ENCODE measurements at regions not wholly inside any gene's neighbourhood (a gene's known extent, or its start where the extent isn't known, plus 50 kb on each side); places are given as distances from the start of the nearest gene placed in this dataset.
"Not testable (repeated sequence)": the region's sequence is repeated elsewhere in the genome, so short reads cannot be mapped to it uniquely, and the experiment has no call there.

- DNase-seq (ENCODE audit: insufficient read length, low spot score) (peak; percentile 22), FAIRE-seq (peak; percentile 83)
- no peak for TF ChIP-seq POLR2A (IDR thresholded peaks at IDR 0.05; ENCODE audit: low read depth, low read length)
These were observed 170.3 kb downstream of the MOBP start for GRCh38 chr3:39637807-39638206.

- FAIRE-seq = no peak
These were observed 170.8 kb downstream of the MOBP start for GRCh38 chr3:39638301-39638700.

GRCh38 chr3:39639344-39640236 is 169.8 kb upstream of the MYRIP start:
- TF ChIP-seq POLR2A (IDR thresholded peaks at IDR 0.05; ENCODE audit: low read depth, low read length) = no peak
- FAIRE-seq (peak; percentile 96), DNase-seq (ENCODE audit: insufficient read length, low spot score) (peak; percentile 73)

More at GRCh38 chr3:39638301-39638700, 170.8 kb downstream of the MOBP start:
- no peak for DNase-seq (ENCODE audit: insufficient read length, low spot score)
- no peak for TF ChIP-seq POLR2A (IDR thresholded peaks at IDR 0.05; ENCODE audit: low read depth, low read length)

- TF ChIP-seq POLR2A (IDR thresholded peaks at IDR 0.05; ENCODE audit: low read depth, low read length) = no peak
- DNase-seq (ENCODE audit: insufficient read length, low spot score) (no peak), FAIRE-seq (no peak)
These were observed 168.1 kb upstream of the MYRIP start for GRCh38 chr3:39641274-39641673.

- DNase-seq (ENCODE audit: insufficient read length, low spot score) (no peak), FAIRE-seq (no peak)
- no peak for TF ChIP-seq POLR2A (IDR thresholded peaks at IDR 0.05; ENCODE audit: low read depth, low read length)
These were observed 165.2 kb upstream of the MYRIP start for GRCh38 chr3:39644176-39644575.

- not testable (repeated sequence) for FAIRE-seq; DNase-seq (ENCODE audit: insufficient read length, low spot score)
These were observed 158.2 kb upstream of the MYRIP start for GRCh38 chr3:39651256-39651655.

GRCh38 chr3:39651993-39652739 is 157.2 kb upstream of the MYRIP start:
- no peak for TF ChIP-seq POLR2A (IDR thresholded peaks at IDR 0.05; ENCODE audit: low read depth, low read length)
- FAIRE-seq = no peak

GRCh38 chr3:39655718-39656117 is 153.7 kb upstream of the MYRIP start:
- not testable (repeated sequence) for DNase-seq (ENCODE audit: insufficient read length, low spot score); FAIRE-seq

More at GRCh38 chr3:39651993-39652739, 157.2 kb upstream of the MYRIP start:
- no peak for DNase-seq (ENCODE audit: insufficient read length, low spot score)

- FAIRE-seq = no peak
- TF ChIP-seq POLR2A (IDR thresholded peaks at IDR 0.05; ENCODE audit: low read depth, low read length) = no peak
- DNase-seq (ENCODE audit: insufficient read length, low spot score) = no peak
These were observed 152.3 kb upstream of the MYRIP start for GRCh38 chr3:39657075-39657474.

- FAIRE-seq = no peak
- TF ChIP-seq POLR2A (IDR thresholded peaks at IDR 0.05; ENCODE audit: low read depth, low read length) = no peak
- no peak for DNase-seq (ENCODE audit: insufficient read length, low spot score)
These were observed 151.6 kb upstream of the MYRIP start for GRCh38 chr3:39657775-39658174.

- TF ChIP-seq POLR2A (IDR thresholded peaks at IDR 0.05; ENCODE audit: low read depth, low read length) = no peak
- no peak for FAIRE-seq
- no peak for DNase-seq (ENCODE audit: insufficient read length, low spot score)
These were observed 144.5 kb upstream of the MYRIP start for GRCh38 chr3:39664931-39665330.

GRCh38 chr3:39665441-39665840 is 144.0 kb upstream of the MYRIP start:
- FAIRE-seq = no peak
- no peak for DNase-seq (ENCODE audit: insufficient read length, low spot score)
- no peak for TF ChIP-seq POLR2A (IDR thresholded peaks at IDR 0.05; ENCODE audit: low read depth, low read length)

GRCh38 chr3:39668420-39668819 is 141.0 kb upstream of the MYRIP start:
- FAIRE-seq = peak; percentile 75
- TF ChIP-seq POLR2A (IDR thresholded peaks at IDR 0.05; ENCODE audit: low read depth, low read length) = no peak
- DNase-seq (ENCODE audit: insufficient read length, low spot score) = no peak

- FAIRE-seq = no peak
- TF ChIP-seq POLR2A (IDR thresholded peaks at IDR 0.05; ENCODE audit: low read depth, low read length) = no peak
- DNase-seq (ENCODE audit: insufficient read length, low spot score) = no peak
These were observed 138.3 kb upstream of the MYRIP start for GRCh38 chr3:39671116-39671515.

- TF ChIP-seq POLR2A (IDR thresholded peaks at IDR 0.05; ENCODE audit: low read depth, low read length) = no peak
- DNase-seq (ENCODE audit: insufficient read length, low spot score) (no peak), FAIRE-seq (no peak)
These were observed 137.8 kb upstream of the MYRIP start for GRCh38 chr3:39671600-39671999.

Data from H54 (cell line).